ENCODE measurements at regions not wholly inside any gene's neighbourhood (a gene's known extent, or its start where the extent isn't known, plus 50 kb on each side); places are given as distances from the start of the nearest gene placed in this dataset.

DNA sequence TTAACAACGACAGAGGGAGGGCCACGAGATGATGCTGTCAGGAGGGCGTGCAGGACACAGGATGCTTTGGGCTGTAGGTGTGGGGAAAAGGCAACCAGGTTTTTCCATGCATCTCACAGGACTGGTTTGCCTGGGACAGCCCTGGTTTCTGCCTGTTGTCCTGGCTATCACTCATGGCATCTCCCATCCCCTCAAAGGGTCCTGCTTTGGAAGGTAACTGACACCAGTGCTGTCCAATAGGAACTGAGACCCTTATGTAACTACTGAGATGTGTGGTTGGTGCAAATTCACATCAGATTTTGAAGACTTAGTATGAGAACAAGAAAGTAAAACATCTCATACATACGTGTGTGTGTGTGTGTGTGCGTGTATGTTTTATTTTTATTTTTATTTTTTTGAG, 144.2 kb downstream of the URI1 start:
- Histone ChIP-seq H3K4me3 (ENCODE audit: extremely low read depth in 1 of 4, insufficient read depth in 2 of 4, low read depth in 3 of 4, low read length in 4 of 4) (no peak overlapping the region), H3K14ac (ENCODE audit: insufficient read length) (no peak overlapping the region), H2BK15ac (ENCODE audit: low read length) (no peak overlapping the region), H2BK20ac (ENCODE audit: low read length) (no peak overlapping the region), H4K5ac (ENCODE audit: insufficient read length, low read depth, low read length) (no peak overlapping the region), H3K23ac (ENCODE audit: insufficient read length) (no peak overlapping the region), H3K18ac (ENCODE audit: extremely low read depth, low read length) (no peak overlapping the region), H2BK120ac (replicated peaks; ENCODE audit: low read depth, low read length) (no peak overlapping the region), H4K8ac (ENCODE audit: extremely low read depth, insufficient read depth, low read length) (no peak overlapping the region), H3K27ac (ENCODE audit: low read depth, low read length) (no peak overlapping the region), H3K4me2 (ENCODE audit: insufficient read depth in 1 of 2, low read depth in 2 of 2, low read length in 2 of 2) (no peak overlapping the region), H2BK5ac (ENCODE audit: low read depth, low read length) (no peak overlapping the region), H2AFZ (ENCODE audit: low read length) (no peak overlapping the region), H3K56ac (replicated peaks; ENCODE audit: insufficient read length, low read depth, low read length) (no peak overlapping the region), H3K79me2 (ENCODE audit: control insufficient read depth in 1 of 2, insufficient read depth in 2 of 2, low read length in 2 of 2) (no peaks in the 10 kb centered on the region), H3K4ac (replicated peaks; ENCODE audit: insufficient read length, low read depth, low read length) (no peak overlapping the region), H3K9me3 (ENCODE audit: insufficient read depth in 2 of 2, low read depth in 1 of 2, low read length in 1 of 2) (no peaks in the 10 kb centered on the region), H2BK12ac (ENCODE audit: low read depth, low read length) (no peak overlapping the region), H4K20me1 (replicated peaks in 1 of 2; ENCODE audit: control insufficient read depth in 1 of 2, insufficient read depth in 2 of 2, low read length in 2 of 2) (no peaks in the 10 kb centered on the region), H3K79me1 (ENCODE audit: low read depth, low read length) (no peaks in the 10 kb centered on the region), H3K4me1 (replicated peaks in 1 of 4; ENCODE audit: control insufficient read depth in 3 of 4, insufficient read depth in 4 of 4, low read length in 3 of 4) (peaks cover 0 to 2% (median 0%) of the 10 kb centered on the region in 4 experiments; a peak in 2 of 7 replicates), H3K27me3 (replicated peaks in 1 of 4; ENCODE audit: control insufficient read depth in 3 of 4, extremely low read depth in 1 of 4, insufficient read depth in 3 of 4, low read length in 3 of 4) (no peaks in the 10 kb centered on the region), H3K9ac (replicated peaks in 1 of 4; ENCODE audit: extremely low read depth in 1 of 4, low read depth in 3 of 4, low read length in 3 of 4) (no peak overlapping the region), H3K36me3 (ENCODE audit: control insufficient read depth in 2 of 4, insufficient read depth in 4 of 4, low read length in 3 of 4) (no peaks in the 10 kb centered on the region), H3K23me2 (ENCODE audit: low read depth, low read length) (no peaks in the 10 kb centered on the region), H4K91ac (replicated peaks; ENCODE audit: insufficient read length, low read length) (no peak overlapping the region), H2AK5ac (ENCODE audit: low read depth, low read length) (no peak overlapping the region)
- FAIRE-seq (no peak), DNase-seq (ENCODE audit: low read depth in 1 of 2, low spot score in 2 of 2) (no peak)
- 85% methylated on average over 5 of the region's 5 CpGs; no CpG with 5 or more reads in 1 of the 2 experiments for WGBS, 2 experiments (ENCODE audit: extremely low coverage in 1 of 2, insufficient coverage in 1 of 2, insufficient read length in 1 of 2, insufficient replicate concordance in 2 of 2, low coverage in 1 of 2, low lambda C conversion rate in 2 of 2, missing lambda C conversion rate in 1 of 2)
- ChIA-PET POLR2A (ENCODE audit: partially characterized antibody) (interaction anchor here (0.8 kb wide), 1 partner anchor 17 kb away, joined by 4 read pairs; no protein-coding TSS in a partner anchor), CTCF (ENCODE audit: partially characterized antibody) (interaction anchor here (1.0 to 2.2 kb wide), 5 partner anchors 10 to 140 kb away, joined by 3 to 10 read pairs (median 3); no protein-coding TSS in a partner anchor)
- TF ChIP-seq CTBP2 (IDR thresholded peaks at IDR 0.05; ENCODE audit: borderline replicate concordance, insufficient read depth, insufficient read length, low read length) (no peak), GABPA (IDR thresholded peaks at IDR 0.05; ENCODE audit: borderline replicate concordance, insufficient read depth, low read length) (no peak), TAF1 (IDR thresholded peaks at IDR 0.05; ENCODE audit: low read depth, low read length) (no peak), CHD2 (IDR thresholded peaks at IDR 0.05; ENCODE audit: low read length) (no peak), GTF2F1 (IDR thresholded peaks at IDR 0.05; ENCODE audit: borderline replicate concordance, low read depth, low read length) (no peak), ZNF274 (IDR thresholded peaks at IDR 0.05; ENCODE audit: borderline replicate concordance, extremely low read depth, low read length) (no peak), ATF3 (IDR thresholded peaks at IDR 0.05; ENCODE audit: insufficient read depth, low read depth, low read length) (no peak), SIN3A (conservative IDR thresholded peaks at IDR 0.05 in 1 of 2, IDR thresholded peaks at IDR 0.05 in 1 of 2; ENCODE audit: low read depth in 1 of 2, low read length in 2 of 2) (no peak), E2F6 (IDR thresholded peaks at IDR 0.05) (no peak), TEAD4 (IDR thresholded peaks at IDR 0.05; ENCODE audit: low read depth, low read length) (no peak), SP1 (IDR thresholded peaks at IDR 0.05; ENCODE audit: low read depth, low read length) (no peak), NANOG (IDR thresholded peaks at IDR 0.05; ENCODE audit: insufficient read depth, low read depth, low read length, poor library complexity, severe bottlenecking) (no peak), SP4 (IDR thresholded peaks at IDR 0.05; ENCODE audit: low read length) (no peak), ASH2L (IDR thresholded peaks at IDR 0.05; ENCODE audit: low read length) (no peak)

Measured in H1 (cell line).